Coronary artery (tissue), 2 donors: ENCODE measurements at regions not wholly inside any gene's neighbourhood (a gene's known extent, or its start where the extent isn't known, plus 50 kb on each side); places are given as distances from the start of the nearest gene placed in this dataset.
"Not testable (repeated sequence)": the region's sequence is repeated elsewhere in the genome, so short reads cannot be mapped to it uniquely, and the experiment has no call there.

Source experiments
- DNase-seq: peaks from one replicate; pipeline ENCODE4 v3.0.0-alpha.2; 2017; ENCODE audit warnings: low spot score
- H3K27ac ChIP-seq, 2 donors: fragments of 200-600 bp; sonication (generic); one replicate each; pipeline ENCODE4 v1.5.1; 2016 to 2019
- H3K4me3 ChIP-seq: fragments of 200-600 bp; sonication (generic); 2 replicates; pipeline ENCODE4 v1.5.1; 2016; ENCODE audit warnings: mild to moderate bottlenecking, moderate library complexity
- TF ChIP-seq, protein P1 (sequence below): fragments of 200-600 bp; sonication (generic); IDR thresholded peaks from one replicate; pipeline ENCODE4 v1.5.1; 2019; ENCODE audit warnings: antibody characterized with exemption

DNA sequence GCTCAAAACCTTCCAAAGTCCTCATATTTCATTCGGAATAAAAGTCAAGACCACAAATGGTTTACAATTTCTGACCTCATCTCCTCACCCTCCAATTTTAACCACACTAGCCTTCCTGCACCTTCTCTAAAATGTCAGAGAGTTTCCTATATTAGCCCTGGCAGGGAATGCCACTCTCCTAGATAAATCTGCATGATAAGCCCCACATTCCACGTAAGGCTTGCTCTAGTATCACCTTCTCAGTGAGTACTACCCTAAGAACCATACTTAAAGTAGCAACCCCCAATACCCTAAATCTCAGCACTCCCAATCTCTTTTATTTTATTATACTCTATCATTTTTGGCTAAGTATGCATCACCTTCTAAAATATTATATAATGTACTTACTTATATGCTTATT is 100.5 kb upstream of the SLITRK5 start:
- no peak overlapping the region for H3K4me3 ChIP-seq
- no peak for DNase-seq
- no peak overlapping the region for H3K27ac ChIP-seq
- TF ChIP-seq, protein P1, sequence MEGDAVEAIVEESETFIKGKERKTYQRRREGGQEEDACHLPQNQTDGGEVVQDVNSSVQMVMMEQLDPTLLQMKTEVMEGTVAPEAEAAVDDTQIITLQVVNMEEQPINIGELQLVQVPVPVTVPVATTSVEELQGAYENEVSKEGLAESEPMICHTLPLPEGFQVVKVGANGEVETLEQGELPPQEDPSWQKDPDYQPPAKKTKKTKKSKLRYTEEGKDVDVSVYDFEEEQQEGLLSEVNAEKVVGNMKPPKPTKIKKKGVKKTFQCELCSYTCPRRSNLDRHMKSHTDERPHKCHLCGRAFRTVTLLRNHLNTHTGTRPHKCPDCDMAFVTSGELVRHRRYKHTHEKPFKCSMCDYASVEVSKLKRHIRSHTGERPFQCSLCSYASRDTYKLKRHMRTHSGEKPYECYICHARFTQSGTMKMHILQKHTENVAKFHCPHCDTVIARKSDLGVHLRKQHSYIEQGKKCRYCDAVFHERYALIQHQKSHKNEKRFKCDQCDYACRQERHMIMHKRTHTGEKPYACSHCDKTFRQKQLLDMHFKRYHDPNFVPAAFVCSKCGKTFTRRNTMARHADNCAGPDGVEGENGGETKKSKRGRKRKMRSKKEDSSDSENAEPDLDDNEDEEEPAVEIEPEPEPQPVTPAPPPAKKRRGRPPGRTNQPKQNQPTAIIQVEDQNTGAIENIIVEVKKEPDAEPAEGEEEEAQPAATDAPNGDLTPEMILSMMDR: no peak

DNA sequence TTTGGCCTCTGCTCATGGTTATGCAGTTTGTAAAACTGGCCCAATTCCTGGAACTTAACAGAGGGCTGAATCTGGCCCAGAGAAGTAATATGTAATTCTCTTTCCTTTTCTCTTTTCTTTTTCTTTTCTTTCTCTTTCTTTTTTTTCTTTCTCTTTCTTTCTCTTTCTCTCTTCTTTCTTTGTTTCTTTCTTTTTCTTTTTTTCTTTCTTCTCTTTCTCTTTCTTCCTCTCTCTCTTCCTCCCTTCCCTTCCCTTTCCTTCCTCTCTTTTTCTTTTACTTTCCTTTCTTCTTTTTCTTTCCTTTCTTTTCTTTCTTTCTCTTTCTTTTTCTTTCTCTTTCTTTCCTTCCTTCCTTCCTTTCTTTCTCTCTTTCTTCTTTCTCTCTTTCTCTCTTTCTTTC is 88.8 kb upstream of the SLITRK5 start:
- TF ChIP-seq, protein P1: no peak
- H3K27ac ChIP-seq: no peak overlapping the region
- H3K4me3 ChIP-seq: no peak overlapping the region
- no peak for DNase-seq

DNA sequence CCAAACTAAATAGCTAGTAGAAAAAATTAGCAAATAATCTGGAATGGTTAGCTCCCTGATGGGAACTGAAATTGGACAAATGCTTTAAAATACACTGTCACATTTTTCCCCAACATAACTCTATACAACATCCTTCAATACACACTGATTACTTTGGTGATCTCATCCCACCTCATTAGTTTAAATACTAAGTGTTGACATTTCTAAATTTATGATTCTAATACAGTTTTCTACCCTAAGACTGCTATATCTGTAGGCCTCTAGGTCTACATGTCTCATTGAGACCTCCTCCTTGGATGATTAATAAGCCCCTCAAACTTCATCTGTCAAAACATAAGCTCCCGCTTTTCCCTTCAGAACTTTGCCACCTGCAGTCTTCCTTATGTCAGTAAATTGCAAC is 80.7 kb upstream of the SLITRK5 start:
- no peak for DNase-seq
- H3K27ac ChIP-seq: no peak overlapping the region
- TF ChIP-seq, protein P1: no peak
- no peak overlapping the region for H3K4me3 ChIP-seq

DNA sequence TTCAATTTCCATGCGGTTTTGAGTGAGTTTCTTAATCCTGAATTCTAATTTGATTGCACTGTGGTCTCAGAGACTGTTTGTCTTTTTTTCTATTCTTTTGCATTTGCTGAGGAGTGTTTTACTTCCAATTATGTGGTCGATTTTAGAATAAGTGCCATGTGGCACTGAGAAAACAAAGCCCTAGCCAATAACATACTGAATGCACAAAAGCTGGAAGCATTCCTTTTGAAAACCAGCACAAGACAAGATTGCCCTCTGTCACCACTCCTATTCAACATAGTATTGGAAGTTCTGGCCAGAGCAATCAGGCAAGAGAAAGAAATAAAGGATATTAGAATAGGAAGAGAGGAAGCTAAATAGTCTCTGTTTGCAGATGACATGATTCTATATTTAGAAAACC is 66.7 kb upstream of the SLITRK5 start:
- H3K27ac ChIP-seq, DNase-seq, H3K4me3 ChIP-seq: not testable (repeated sequence)

DNA sequence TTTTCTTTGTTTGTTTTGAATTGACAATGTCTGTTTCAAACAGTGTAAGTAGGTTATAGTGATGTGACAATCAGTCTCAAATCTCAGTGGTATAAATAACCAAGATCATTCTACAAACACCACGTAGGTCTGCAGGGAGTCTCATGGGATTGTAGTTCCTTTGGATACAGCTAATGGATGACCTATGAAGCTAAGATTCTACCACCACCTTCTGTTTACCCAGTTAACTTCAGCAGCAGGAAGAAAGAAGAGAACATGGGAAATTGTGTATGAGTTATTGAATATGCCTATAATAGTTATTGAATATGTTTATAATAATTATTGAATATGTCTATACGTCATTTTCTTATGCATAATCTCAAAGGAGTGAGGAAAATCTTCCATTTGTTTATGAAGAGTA is 63.9 kb upstream of the SLITRK5 start:
- H3K4me3 ChIP-seq: no peak overlapping the region
- H3K27ac ChIP-seq: no peak overlapping the region
- TF ChIP-seq, protein P1: no peak
- no peak for DNase-seq

DNA sequence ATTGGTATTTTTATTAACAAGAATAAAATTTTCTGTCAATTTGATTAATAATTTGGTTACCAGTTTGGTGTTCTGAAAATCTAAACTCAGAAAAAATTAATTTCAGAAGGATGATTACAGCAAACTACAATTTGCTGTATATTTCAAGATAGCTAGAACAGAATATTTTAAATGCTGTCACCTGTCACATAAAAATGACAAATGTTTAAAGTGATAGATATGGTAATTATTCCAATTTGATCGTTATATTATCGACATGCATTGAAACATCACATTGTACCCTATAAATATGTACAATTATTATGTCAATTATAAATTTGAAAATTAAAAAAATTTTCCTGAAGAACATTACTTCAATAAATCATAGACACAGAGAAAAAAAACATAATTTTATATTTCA is 56.9 kb upstream of the SLITRK5 start:
- no peak for DNase-seq
- TF ChIP-seq, protein P1: no peak
- no peak overlapping the region for H3K4me3 ChIP-seq
- H3K27ac ChIP-seq: no peak overlapping the region
